ENCODE measurements at regions not wholly inside any gene's neighbourhood (a gene's known extent, or its start where the extent isn't known, plus 50 kb on each side); places are given as distances from the start of the nearest gene placed in this dataset.
A peak's percentile ranks its signal among the peaks of the same experiment; 100 is the strongest.

- H3K4me1 ChIP-seq, result peaks cover 3 to 14% of the 10 kb centered on the region in 2 donors
- no peaks in the 10 kb centered on the region for H3K36me3 ChIP-seq
- H3K27ac ChIP-seq, result no peak overlapping the region
- intact Hi-C loops (cut with DNase I), result no loop called here
- TF ChIP-seq, protein P1, sequence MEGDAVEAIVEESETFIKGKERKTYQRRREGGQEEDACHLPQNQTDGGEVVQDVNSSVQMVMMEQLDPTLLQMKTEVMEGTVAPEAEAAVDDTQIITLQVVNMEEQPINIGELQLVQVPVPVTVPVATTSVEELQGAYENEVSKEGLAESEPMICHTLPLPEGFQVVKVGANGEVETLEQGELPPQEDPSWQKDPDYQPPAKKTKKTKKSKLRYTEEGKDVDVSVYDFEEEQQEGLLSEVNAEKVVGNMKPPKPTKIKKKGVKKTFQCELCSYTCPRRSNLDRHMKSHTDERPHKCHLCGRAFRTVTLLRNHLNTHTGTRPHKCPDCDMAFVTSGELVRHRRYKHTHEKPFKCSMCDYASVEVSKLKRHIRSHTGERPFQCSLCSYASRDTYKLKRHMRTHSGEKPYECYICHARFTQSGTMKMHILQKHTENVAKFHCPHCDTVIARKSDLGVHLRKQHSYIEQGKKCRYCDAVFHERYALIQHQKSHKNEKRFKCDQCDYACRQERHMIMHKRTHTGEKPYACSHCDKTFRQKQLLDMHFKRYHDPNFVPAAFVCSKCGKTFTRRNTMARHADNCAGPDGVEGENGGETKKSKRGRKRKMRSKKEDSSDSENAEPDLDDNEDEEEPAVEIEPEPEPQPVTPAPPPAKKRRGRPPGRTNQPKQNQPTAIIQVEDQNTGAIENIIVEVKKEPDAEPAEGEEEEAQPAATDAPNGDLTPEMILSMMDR (IDR thresholded peaks at IDR 0.05), result no peak
- no peak overlapping the region for H3K4me3 ChIP-seq
- DNase-seq (ENCODE audit: low spot score in 2 of 2), result no peak
- H3K9me3 ChIP-seq, result no peaks in the 10 kb centered on the region
- no peaks in the 10 kb centered on the region for H3K27me3 ChIP-seq
Measured at GRCh38 chr11:130616573-130616972, 168.1 kb downstream of the ADAMTS15 start.

- no peaks in the 10 kb centered on the region for H3K9me3 ChIP-seq
- no peaks in the 10 kb centered on the region for H3K36me3 ChIP-seq
- H3K4me1 ChIP-seq, result peaks cover 3 to 10% of the 10 kb centered on the region in 2 donors
- DNase-seq (ENCODE audit: low spot score in 2 of 2), result no peak
- H3K4me3 ChIP-seq, result no peak overlapping the region
- intact Hi-C loops (cut with DNase I), result no loop called here
- H3K27ac ChIP-seq, result no peak overlapping the region
- no peaks in the 10 kb centered on the region for H3K27me3 ChIP-seq
- TF ChIP-seq, protein P1 (IDR thresholded peaks at IDR 0.05), result no peak
Measured at GRCh38 chr11:130617001-130617400, 168.6 kb downstream of the ADAMTS15 start.

DNA sequence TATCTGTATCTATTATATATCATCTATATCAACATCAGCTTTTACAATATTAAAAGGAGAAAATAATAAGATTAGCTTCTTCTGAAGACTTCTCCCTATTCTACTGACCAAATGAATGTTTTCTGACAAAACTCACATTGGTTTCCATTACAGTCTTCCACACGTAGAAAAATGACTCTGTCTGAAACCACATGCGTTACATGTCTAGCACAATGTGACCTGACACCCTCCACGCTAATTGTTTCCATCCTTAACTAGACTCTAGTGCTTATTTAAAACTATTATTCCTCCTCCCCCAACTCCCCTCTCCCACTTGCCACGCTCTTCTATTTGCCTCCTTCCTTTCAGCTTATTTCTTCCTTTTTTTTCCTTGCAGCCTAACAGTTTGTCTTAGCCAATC, 172.1 kb downstream of the ADAMTS15 start:
- intact Hi-C loops (cut with DNase I), result no loop called here
- H3K27ac ChIP-seq, result no peak overlapping the region
- H3K9me3 ChIP-seq, result no peaks in the 10 kb centered on the region
- H3K36me3 ChIP-seq, result no peaks in the 10 kb centered on the region
- H3K4me3 ChIP-seq, result no peak overlapping the region
- no peaks in the 10 kb centered on the region for H3K27me3 ChIP-seq
- TF ChIP-seq, protein P1 (IDR thresholded peaks at IDR 0.05), result no peak
- no peak for DNase-seq (ENCODE audit: low spot score in 2 of 2)
- H3K4me1 ChIP-seq, result peaks cover 0 to 7% of the 10 kb centered on the region in 2 donors

- Histone ChIP-seq H3K36me3 (no peaks in the 10 kb centered on the region), H3K27me3 (no peaks in the 10 kb centered on the region), H3K9me3 (no peaks in the 10 kb centered on the region), H3K4me1 (peaks cover 0 to 7% of the 10 kb centered on the region in 2 donors), H3K4me3 (no peak overlapping the region), H3K27ac (no peak overlapping the region)
- TF ChIP-seq, protein P1 (IDR thresholded peaks at IDR 0.05), result no peak
- no peak for DNase-seq (ENCODE audit: low spot score in 2 of 2)
- intact Hi-C loops (cut with DNase I), result no loop called here
Measured at GRCh38 chr11:130622141-130622542, 173.7 kb downstream of the ADAMTS15 start.

DNA sequence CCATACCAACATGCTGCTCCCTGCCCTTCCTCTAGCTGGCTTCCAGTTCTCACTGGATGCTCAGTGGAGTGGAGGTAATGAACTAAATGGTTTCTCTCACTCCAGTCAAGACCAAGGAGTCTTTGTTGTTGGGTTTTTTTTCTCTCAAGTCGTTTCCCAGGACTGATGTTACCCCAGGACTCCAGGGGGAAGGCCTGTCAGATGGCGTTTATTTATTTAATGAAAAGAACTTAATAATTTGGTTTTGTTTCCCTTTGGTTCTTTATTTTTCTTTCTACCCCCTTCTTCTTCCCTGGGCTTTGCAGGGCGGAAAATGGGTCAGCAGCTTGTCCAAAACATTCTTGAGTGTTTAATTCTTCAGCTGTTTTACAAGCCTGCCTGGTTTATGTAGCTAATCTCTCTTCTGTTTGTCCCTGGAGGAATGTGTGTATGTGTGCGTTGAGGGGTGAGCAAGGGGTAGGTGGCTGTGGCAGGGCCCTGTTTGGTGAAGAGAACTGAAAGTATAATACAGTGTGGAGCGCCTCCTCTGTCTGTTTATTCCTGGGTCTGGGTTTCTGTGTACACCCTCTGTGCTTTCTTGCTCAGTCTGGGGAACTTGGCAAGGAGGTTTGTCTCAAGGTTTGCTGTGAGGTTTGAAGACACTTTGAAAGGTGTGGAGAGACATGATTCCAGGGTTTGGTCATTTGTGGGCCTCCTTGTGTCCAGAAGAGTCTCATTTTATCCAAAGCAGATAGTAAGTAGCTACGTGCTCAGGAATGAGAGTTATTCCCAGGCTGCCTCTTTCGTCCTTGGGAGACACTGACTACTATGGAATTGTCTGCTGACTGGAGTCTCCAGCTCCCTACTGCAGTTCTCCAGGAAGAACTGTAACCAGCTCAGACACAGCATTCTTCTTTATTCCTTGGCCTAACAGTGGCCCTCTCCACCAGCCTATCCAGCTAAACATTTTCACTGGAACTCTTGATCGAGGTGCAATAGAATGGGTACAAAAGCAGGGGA, 175.5 kb downstream of the ADAMTS15 start:
- Histone ChIP-seq H3K27ac (peak overlapping the region; percentile 3 to 37), H3K4me3 (no peak overlapping the region), H3K27me3 (no peaks in the 10 kb centered on the region), H3K4me1 (peaks cover 0 to 7% of the 10 kb centered on the region in 2 donors), H3K9me3 (no peaks in the 10 kb centered on the region), H3K36me3 (no peaks in the 10 kb centered on the region)
- DNase-seq (ENCODE audit: low spot score in 2 of 2), result no peak
- intact Hi-C loops (cut with DNase I), result no loop called here
- TF ChIP-seq, protein P1 (IDR thresholded peaks at IDR 0.05), result peak in 1 of 3 experiments; percentile 14
